Neural progenitor cell (in vitro differentiated cells): ENCODE measurements at regions not wholly inside any gene's neighbourhood (a gene's known extent, or its start where the extent isn't known, plus 50 kb on each side); places are given as distances from the start of the nearest gene placed in this dataset.

Experiments
- EZH2 ChIP-seq: fragments of 200-600 bp; sonication (generic); IDR thresholded peaks from 2 replicates; pipeline ENCODE4 v1.6.1; 2017; ENCODE audit warnings: antibody characterized with exemption, mild to moderate bottlenecking, moderate library complexity
- EZH2phosphoT487 ChIP-seq: fragments of 200-600 bp; sonication (generic); IDR thresholded peaks from 2 replicates; pipeline ENCODE4 v1.6.1; 2017; ENCODE audit warnings: antibody characterized with exemption
- TF ChIP-seq, protein P1 (sequence below): fragments of 200-600 bp; sonication (generic); IDR thresholded peaks from 2 replicates; pipeline ENCODE4 v1.5.1; 2017; ENCODE audit warnings: antibody characterized with exemption, mild to moderate bottlenecking

DNA sequence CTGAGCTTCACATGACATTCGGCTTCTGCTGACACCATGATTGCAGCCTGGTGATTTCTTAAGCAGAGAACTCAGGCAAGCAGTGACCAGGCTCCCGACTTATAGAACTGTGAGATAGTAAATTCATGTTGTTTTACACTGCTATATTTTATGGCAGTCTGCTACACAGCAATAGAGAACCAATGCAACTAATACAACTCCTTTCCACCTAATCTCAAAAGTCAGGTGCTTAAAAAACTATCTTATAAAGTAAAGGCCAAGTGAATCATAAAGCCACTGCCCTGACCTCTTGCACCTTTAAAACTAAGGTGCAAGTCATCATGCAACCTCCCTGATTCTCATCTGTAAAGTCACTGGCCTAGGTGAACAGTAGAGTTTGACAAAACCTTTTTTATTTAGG lies 95.3 kb upstream of the GLS start:
- TF ChIP-seq EZH2 (no peak), EZH2phosphoT487 (no peak)
- TF ChIP-seq, protein P1, sequence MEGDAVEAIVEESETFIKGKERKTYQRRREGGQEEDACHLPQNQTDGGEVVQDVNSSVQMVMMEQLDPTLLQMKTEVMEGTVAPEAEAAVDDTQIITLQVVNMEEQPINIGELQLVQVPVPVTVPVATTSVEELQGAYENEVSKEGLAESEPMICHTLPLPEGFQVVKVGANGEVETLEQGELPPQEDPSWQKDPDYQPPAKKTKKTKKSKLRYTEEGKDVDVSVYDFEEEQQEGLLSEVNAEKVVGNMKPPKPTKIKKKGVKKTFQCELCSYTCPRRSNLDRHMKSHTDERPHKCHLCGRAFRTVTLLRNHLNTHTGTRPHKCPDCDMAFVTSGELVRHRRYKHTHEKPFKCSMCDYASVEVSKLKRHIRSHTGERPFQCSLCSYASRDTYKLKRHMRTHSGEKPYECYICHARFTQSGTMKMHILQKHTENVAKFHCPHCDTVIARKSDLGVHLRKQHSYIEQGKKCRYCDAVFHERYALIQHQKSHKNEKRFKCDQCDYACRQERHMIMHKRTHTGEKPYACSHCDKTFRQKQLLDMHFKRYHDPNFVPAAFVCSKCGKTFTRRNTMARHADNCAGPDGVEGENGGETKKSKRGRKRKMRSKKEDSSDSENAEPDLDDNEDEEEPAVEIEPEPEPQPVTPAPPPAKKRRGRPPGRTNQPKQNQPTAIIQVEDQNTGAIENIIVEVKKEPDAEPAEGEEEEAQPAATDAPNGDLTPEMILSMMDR, result no peak
